Hematopoietic multipotent progenitor cell (in vitro differentiated cells): ENCODE measurements at regions not wholly inside any gene's neighbourhood (a gene's known extent, or its start where the extent isn't known, plus 50 kb on each side); places are given as distances from the start of the nearest gene placed in this dataset.

Experiments
- DNase-seq, 3 donors: peaks; one replicate each; pipeline ENCODE4 v3.0.0-alpha.2; 2011 to 2015; ENCODE audit warnings: low read depth in 2 of 3, low spot score in 2 of 3

GRCh38 chr7:68314208-68314607 is 1284.1 kb upstream of the AUTS2 start:
- no peak for DNase-seq

GRCh38 chr7:68317476-68317875 is 1280.8 kb upstream of the AUTS2 start:
- no peak for DNase-seq

GRCh38 chr7:68319061-68319460 is 1279.2 kb upstream of the AUTS2 start:
- no peak for DNase-seq

- DNase-seq, result no peak
Observed at GRCh38 chr7:68321076-68321639, 1277.1 kb upstream of the AUTS2 start.

GRCh38 chr7:68321776-68322496 is 1276.3 kb upstream of the AUTS2 start:
- no peak for DNase-seq

- no peak for DNase-seq
Observed at GRCh38 chr7:68324621-68325020, 1273.7 kb upstream of the AUTS2 start.

- no peak for DNase-seq
Observed at GRCh38 chr7:68334216-68334615, 1264.1 kb upstream of the AUTS2 start.

- no peak for DNase-seq
Observed at GRCh38 chr7:68334636-68335272, 1263.5 kb upstream of the AUTS2 start.

GRCh38 chr7:68336594-68336993 is 1261.7 kb upstream of the AUTS2 start:
- no peak for DNase-seq

- DNase-seq, result no peak
Observed at GRCh38 chr7:68348401-68348800, 1249.9 kb upstream of the AUTS2 start.

- no peak for DNase-seq
Observed at GRCh38 chr7:68362745-68363518, 1235.3 kb upstream of the AUTS2 start.

GRCh38 chr7:68364886-68365625 is 1233.2 kb upstream of the AUTS2 start:
- no peak for DNase-seq

GRCh38 chr7:68371985-68372384 is 1226.3 kb upstream of the AUTS2 start:
- no peak for DNase-seq

- no peak for DNase-seq
Observed at GRCh38 chr7:68376131-68376661, 1222.1 kb upstream of the AUTS2 start.

- no peak for DNase-seq
Observed at GRCh38 chr7:68381731-68382130, 1216.5 kb upstream of the AUTS2 start.

- DNase-seq, result no peak
Observed at GRCh38 chr7:68384581-68384980, 1213.7 kb upstream of the AUTS2 start.

GRCh38 chr7:68393051-68393450 is 1205.2 kb upstream of the AUTS2 start:
- no peak for DNase-seq

- DNase-seq, result no peak
Observed at GRCh38 chr7:68394131-68394530, 1204.1 kb upstream of the AUTS2 start.

GRCh38 chr7:68399991-68400590 is 1198.2 kb upstream of the AUTS2 start:
- no peak for DNase-seq

- DNase-seq, result no peak
Observed at GRCh38 chr7:68400783-68401182, 1197.5 kb upstream of the AUTS2 start.
